ENCODE measurements at regions not wholly inside any gene's neighbourhood (a gene's known extent, or its start where the extent isn't known, plus 50 kb on each side); places are given as distances from the start of the nearest gene placed in this dataset.

GRCh38 chr9:2338777-2339365, 282.7 kb upstream of the VLDLR start:
- Histone ChIP-seq H3K4me3 (no peak overlapping the region), H3K4me1 (ENCODE audit: control insufficient read depth, insufficient read depth, low read length) (no peaks in the 10 kb centered on the region), H3K36me3 (ENCODE audit: control insufficient read depth in 2 of 2, insufficient read depth in 2 of 2, low read length in 1 of 2) (no peaks in the 10 kb centered on the region), H3K4me2 (ENCODE audit: control insufficient read depth, insufficient read depth) (no peak overlapping the region), H3K27me3 (replicated peaks in 1 of 2; ENCODE audit: control insufficient read depth in 2 of 2, insufficient read depth in 2 of 2, low read length in 1 of 2) (no peaks in the 10 kb centered on the region), H2AFZ (ENCODE audit: control insufficient read depth, low read depth, low read length) (no peak overlapping the region), H3K27ac (ENCODE audit: control insufficient read depth, insufficient read depth) (no peak overlapping the region), H3K79me2 (ENCODE audit: control insufficient read depth, insufficient read depth, low read length) (no peaks in the 10 kb centered on the region), H3K9ac (ENCODE audit: control insufficient read depth, insufficient read depth, low read length) (no peak overlapping the region), H3K9me3 (replicated peaks; ENCODE audit: control insufficient read depth, insufficient read depth, low read length) (no peaks in the 10 kb centered on the region), H4K20me1 (ENCODE audit: control insufficient read depth, insufficient read depth) (no peaks in the 10 kb centered on the region)
- RAD21 ChIA-PET (ENCODE audit: unreplicated experiment) = interaction anchor here (1.1 kb wide), 1 partner anchor 389 kb away, joined by 3 read pairs; no protein-coding TSS in a partner anchor
- POLR2A ChIA-PET = no interaction called here
- WGBS (ENCODE audit: insufficient coverage, insufficient replicate concordance, low lambda C conversion rate, missing lambda C conversion rate) = 60% methylated on average over 4 of the region's 4 CpGs
- no peak for DNase-seq (ENCODE audit: low read depth, low spot score)
- ATAC-seq = no peak
- CTCF ChIA-PET = interaction anchor here (1.0 to 2.4 kb wide), 2 partner anchors 386 to 389 kb away, joined by 3 to 8 read pairs; no protein-coding TSS in a partner anchor
- BruUV-seq (replicated peaks) = no TSS peak
- SMC1A ChIA-PET (ENCODE audit: uncharacterized antibody, unreplicated experiment) = interaction anchor here (1.2 kb wide), 1 partner anchor 45 kb away, joined by 4 read pairs; no protein-coding TSS in a partner anchor
- in situ Hi-C loops (cut with MboI) = no loop called here
- intact Hi-C loops (cut with micrococcal nuclease; ENCODE audit: unreplicated experiment) = no loop called here
- TF ChIP-seq CREM (IDR thresholded peaks at IDR 0.05; ENCODE audit: low read depth) = no peak
- TF ChIP-seq BCLAF1 (IDR thresholded peaks at IDR 0.05) = no peak
- TF ChIP-seq CBFB (IDR thresholded peaks at IDR 0.05; ENCODE audit: low read depth) = no peak
- TF ChIP-seq SP1 (IDR thresholded peaks at IDR 0.05; ENCODE audit: low read depth, low read length) = no peak
- no peak for TF ChIP-seq SPI1 (IDR thresholded peaks at IDR 0.05; ENCODE audit: borderline replicate concordance, insufficient read depth, low read depth, low read length)
- no peak for TF ChIP-seq YBX1 (IDR thresholded peaks at IDR 0.05)
- TF ChIP-seq RELA (IDR thresholded peaks at IDR 0.05; ENCODE audit: borderline replicate concordance, partially characterized antibody) = no peak
- TF ChIP-seq EP300 (IDR thresholded peaks at IDR 0.05; ENCODE audit: borderline replicate concordance in 1 of 2, control insufficient read depth in 1 of 2, low read depth in 2 of 2, low read length in 2 of 2) = no peak
- no peak for TF ChIP-seq E2F4 (IDR thresholded peaks at IDR 0.05; ENCODE audit: low read depth, low read length)
- no peak for TF ChIP-seq NR2C2 (IDR thresholded peaks at IDR 0.05; ENCODE audit: borderline replicate concordance, control insufficient read depth, insufficient read length, low read depth)
- FAIRE-seq = no peak
